Neural cell (in vitro differentiated cells): ENCODE measurements at regions not wholly inside any gene's neighbourhood (a gene's known extent, or its start where the extent isn't known, plus 50 kb on each side); places are given as distances from the start of the nearest gene placed in this dataset.

Experiments
- H2AFZ ChIP-seq: fragments of 200-600, 300-800 bp; sonication (generic), shearing (Covaris generic); 2 replicates; pipeline ENCODE4 v1.6.0; 2014; ENCODE audit warnings: low read depth, mild to moderate bottlenecking, antibody characterized with exemption, low read length, moderate library complexity
- H3F3A ChIP-seq: fragments of 200-600 bp; shearing (Covaris generic); 2 replicates; pipeline ENCODE4 v1.6.1; 2016; ENCODE audit warnings: mild to moderate bottlenecking, moderate library complexity, mixed read lengths, antibody characterized with exemption, low read length; ENCODE audit not compliant: insufficient read depth, poor library complexity, severe bottlenecking
- H3K27ac ChIP-seq: fragments of 200-600, 300-800 bp; sonication (generic), shearing (Covaris generic); 2 replicates; pipeline ENCODE4 v1.5.1; 2014; ENCODE audit warnings: mild to moderate bottlenecking, low read length, moderate library complexity
- H3K27me3 ChIP-seq: fragments of 300-800, 200-600 bp; sonication (generic), shearing (Covaris generic); 2 replicates; pipeline ENCODE4 v1.6.0; 2014; ENCODE audit warnings: mild to moderate bottlenecking, low read depth, low read length, moderate library complexity; ENCODE audit not compliant: insufficient read depth
- H3K36me3 ChIP-seq: fragments of 300-800, 200-600 bp; sonication (generic), shearing (Covaris generic); 2 replicates; pipeline ENCODE4 v1.5.1; 2014; ENCODE audit warnings: mild to moderate bottlenecking, antibody characterized with exemption, low read length, moderate library complexity; ENCODE audit not compliant: insufficient read depth
- H3K4me2 ChIP-seq: fragments of 300-800, 200-600 bp; sonication (generic), shearing (Covaris generic); 2 replicates; pipeline ENCODE4 v1.6.0; 2014; ENCODE audit warnings: mild to moderate bottlenecking, low read length
- H3K4me3 ChIP-seq: fragments of 300-800, 200-600 bp; sonication (generic), shearing (Covaris generic); 2 replicates; pipeline ENCODE4 v1.5.1; 2014; ENCODE audit warnings: mild to moderate bottlenecking, low read length, moderate library complexity
- H3K79me2 ChIP-seq: fragments of 200-600 bp; shearing (Covaris generic); replicated peaks from 2 replicates; pipeline ENCODE4 v1.6.0; 2014; ENCODE audit warnings: mild to moderate bottlenecking, low read length, moderate library complexity; ENCODE audit not compliant: insufficient read depth
- H3K9ac ChIP-seq: fragments of 300-800, 200-600 bp; sonication (generic), shearing (Covaris generic); 2 replicates; pipeline ENCODE4 v1.6.1; 2016; ENCODE audit warnings: mild to moderate bottlenecking, low read length, mixed read lengths
- H3K9me2 ChIP-seq: fragments of 200-600 bp; shearing (Covaris generic); 2 replicates; pipeline ENCODE4 v1.6.1; 2016; ENCODE audit warnings: mild to moderate bottlenecking, low read length, mixed read lengths; ENCODE audit not compliant: insufficient read depth
- H3K9me3 ChIP-seq: fragments of 200-600, 300-800 bp; sonication (generic), shearing (Covaris generic); 2 replicates; pipeline ENCODE4 v1.6.1; 2016; ENCODE audit warnings: mild to moderate bottlenecking, mixed run types, low read length, moderate library complexity, mixed read lengths
- H4K20me1 ChIP-seq: fragments of 200-600 bp; shearing (Covaris generic); 2 replicates; pipeline ENCODE4 v1.6.1; 2016; ENCODE audit warnings: mild to moderate bottlenecking, mixed run types; ENCODE audit not compliant: insufficient read depth
- EZH2 ChIP-seq: fragments of 200-600, 300-800 bp; shearing (Covaris generic), sonication (generic); IDR thresholded peaks from 2 replicates; pipeline ENCODE4 v1.6.1; 2014; ENCODE audit warnings: antibody characterized with exemption, low read length, borderline replicate concordance, mild to moderate bottlenecking; ENCODE audit not compliant: insufficient read depth, poor library complexity, severe bottlenecking
- RAD21 ChIP-seq: fragments of 450-650 bp; conservative IDR thresholded peaks from 2 replicates; pipeline ENCODE4 v1.6.1; 2014; ENCODE audit warnings: antibody characterized with exemption, mild to moderate bottlenecking, moderate library complexity
- SMC3 ChIP-seq: fragments of 450-650 bp; conservative IDR thresholded peaks from 2 replicates; pipeline ENCODE4 v1.6.1; 2014; ENCODE audit warnings: antibody characterized with exemption, mild to moderate bottlenecking, moderate library complexity; ENCODE audit not compliant: poor library complexity
- TF ChIP-seq, protein P1 (sequence below): fragments of 450-650 bp; IDR thresholded peaks from 2 replicates; pipeline ENCODE4 v1.5.1; 2014; ENCODE audit warnings: antibody characterized with exemption, mild to moderate bottlenecking, moderate library complexity; ENCODE audit not compliant: poor library complexity, severe bottlenecking
- TF ChIP-seq, protein P2 (sequence below): IDR thresholded peaks from 2 replicates; pipeline ENCODE4 v1.6.1; 2012; ENCODE audit warnings: borderline replicate concordance

DNA sequence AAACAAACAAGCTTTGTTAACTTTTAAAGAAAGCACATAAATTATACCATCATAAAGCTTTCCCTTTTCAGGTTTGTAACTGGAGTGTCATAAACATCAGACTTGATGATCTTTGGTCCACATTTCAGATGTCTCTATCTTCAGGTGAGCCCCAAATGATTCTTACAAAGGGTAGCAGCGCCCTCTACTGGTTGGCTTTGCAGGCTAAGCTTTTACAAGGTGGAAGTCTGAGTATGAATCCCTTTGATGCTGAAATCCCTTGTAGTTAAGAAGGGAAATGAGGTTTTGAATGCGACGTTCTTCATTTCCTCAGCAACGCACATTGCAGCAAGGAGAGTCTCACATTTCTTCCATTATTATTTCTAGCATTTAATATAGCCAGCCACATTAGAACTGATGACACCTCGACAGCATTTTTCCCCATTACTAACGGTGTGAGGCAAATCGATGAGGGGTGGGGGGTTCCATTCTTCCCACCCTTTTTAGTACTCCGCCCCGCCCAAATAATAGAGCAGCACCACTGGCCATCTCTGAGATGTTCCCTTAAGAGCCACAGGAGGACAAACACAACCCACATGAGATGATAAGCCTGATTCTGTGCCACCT is 126.3 kb upstream of the NT5E start:
- no peaks in the 10 kb centered on the region for H4K20me1 ChIP-seq
- H3F3A ChIP-seq = no peaks in the 10 kb centered on the region
- no peaks in the 10 kb centered on the region for H3K9me2 ChIP-seq
- peak; percentile 95 for TF ChIP-seq RAD21
- TF ChIP-seq, protein P1, sequence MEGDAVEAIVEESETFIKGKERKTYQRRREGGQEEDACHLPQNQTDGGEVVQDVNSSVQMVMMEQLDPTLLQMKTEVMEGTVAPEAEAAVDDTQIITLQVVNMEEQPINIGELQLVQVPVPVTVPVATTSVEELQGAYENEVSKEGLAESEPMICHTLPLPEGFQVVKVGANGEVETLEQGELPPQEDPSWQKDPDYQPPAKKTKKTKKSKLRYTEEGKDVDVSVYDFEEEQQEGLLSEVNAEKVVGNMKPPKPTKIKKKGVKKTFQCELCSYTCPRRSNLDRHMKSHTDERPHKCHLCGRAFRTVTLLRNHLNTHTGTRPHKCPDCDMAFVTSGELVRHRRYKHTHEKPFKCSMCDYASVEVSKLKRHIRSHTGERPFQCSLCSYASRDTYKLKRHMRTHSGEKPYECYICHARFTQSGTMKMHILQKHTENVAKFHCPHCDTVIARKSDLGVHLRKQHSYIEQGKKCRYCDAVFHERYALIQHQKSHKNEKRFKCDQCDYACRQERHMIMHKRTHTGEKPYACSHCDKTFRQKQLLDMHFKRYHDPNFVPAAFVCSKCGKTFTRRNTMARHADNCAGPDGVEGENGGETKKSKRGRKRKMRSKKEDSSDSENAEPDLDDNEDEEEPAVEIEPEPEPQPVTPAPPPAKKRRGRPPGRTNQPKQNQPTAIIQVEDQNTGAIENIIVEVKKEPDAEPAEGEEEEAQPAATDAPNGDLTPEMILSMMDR = peak; percentile 95
- TF ChIP-seq SMC3 = peak; percentile 88
- no peak for TF ChIP-seq EZH2
- no peaks in the 10 kb centered on the region for H3K79me2 ChIP-seq
- no peak overlapping the region for H3K9ac ChIP-seq
- H2AFZ ChIP-seq = no peak overlapping the region
- no peaks in the 10 kb centered on the region for H3K27me3 ChIP-seq
- no peaks in the 10 kb centered on the region for H3K36me3 ChIP-seq
- peaks cover under 1% of the 10 kb centered on the region for H3K9me3 ChIP-seq
- no peak overlapping the region for H3K4me3 ChIP-seq
- H3K27ac ChIP-seq = no peak overlapping the region
- no peak overlapping the region for H3K4me2 ChIP-seq

GRCh38 chr6:85322446-85323105 is 127.3 kb upstream of the NT5E start:
- H3K9me2 ChIP-seq = no peaks in the 10 kb centered on the region
- H3K4me2 ChIP-seq = no peak overlapping the region
- H3F3A ChIP-seq = no peaks in the 10 kb centered on the region
- H2AFZ ChIP-seq = no peak overlapping the region
- TF ChIP-seq, protein P2, sequence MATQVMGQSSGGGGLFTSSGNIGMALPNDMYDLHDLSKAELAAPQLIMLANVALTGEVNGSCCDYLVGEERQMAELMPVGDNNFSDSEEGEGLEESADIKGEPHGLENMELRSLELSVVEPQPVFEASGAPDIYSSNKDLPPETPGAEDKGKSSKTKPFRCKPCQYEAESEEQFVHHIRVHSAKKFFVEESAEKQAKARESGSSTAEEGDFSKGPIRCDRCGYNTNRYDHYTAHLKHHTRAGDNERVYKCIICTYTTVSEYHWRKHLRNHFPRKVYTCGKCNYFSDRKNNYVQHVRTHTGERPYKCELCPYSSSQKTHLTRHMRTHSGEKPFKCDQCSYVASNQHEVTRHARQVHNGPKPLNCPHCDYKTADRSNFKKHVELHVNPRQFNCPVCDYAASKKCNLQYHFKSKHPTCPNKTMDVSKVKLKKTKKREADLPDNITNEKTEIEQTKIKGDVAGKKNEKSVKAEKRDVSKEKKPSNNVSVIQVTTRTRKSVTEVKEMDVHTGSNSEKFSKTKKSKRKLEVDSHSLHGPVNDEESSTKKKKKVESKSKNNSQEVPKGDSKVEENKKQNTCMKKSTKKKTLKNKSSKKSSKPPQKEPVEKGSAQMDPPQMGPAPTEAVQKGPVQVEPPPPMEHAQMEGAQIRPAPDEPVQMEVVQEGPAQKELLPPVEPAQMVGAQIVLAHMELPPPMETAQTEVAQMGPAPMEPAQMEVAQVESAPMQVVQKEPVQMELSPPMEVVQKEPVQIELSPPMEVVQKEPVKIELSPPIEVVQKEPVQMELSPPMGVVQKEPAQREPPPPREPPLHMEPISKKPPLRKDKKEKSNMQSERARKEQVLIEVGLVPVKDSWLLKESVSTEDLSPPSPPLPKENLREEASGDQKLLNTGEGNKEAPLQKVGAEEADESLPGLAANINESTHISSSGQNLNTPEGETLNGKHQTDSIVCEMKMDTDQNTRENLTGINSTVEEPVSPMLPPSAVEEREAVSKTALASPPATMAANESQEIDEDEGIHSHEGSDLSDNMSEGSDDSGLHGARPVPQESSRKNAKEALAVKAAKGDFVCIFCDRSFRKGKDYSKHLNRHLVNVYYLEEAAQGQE = no peak
- TF ChIP-seq, protein P1 = no peak
- TF ChIP-seq SMC3 = no peak
- TF ChIP-seq RAD21 = no peak
- no peaks in the 10 kb centered on the region for H3K27me3 ChIP-seq
- no peak overlapping the region for H3K4me3 ChIP-seq
- no peaks in the 10 kb centered on the region for H3K79me2 ChIP-seq
- H3K36me3 ChIP-seq = no peaks in the 10 kb centered on the region
- no peak overlapping the region for H3K27ac ChIP-seq
- H4K20me1 ChIP-seq = no peaks in the 10 kb centered on the region
- H3K9ac ChIP-seq = no peak overlapping the region
- peaks cover 9% of the 10 kb centered on the region for H3K9me3 ChIP-seq
